K562 (cell line): ENCODE measurements at regions not wholly inside any gene's neighbourhood (a gene's known extent, or its start where the extent isn't known, plus 50 kb on each side); places are given as distances from the start of the nearest gene placed in this dataset.

ENCODE experiments used
- ATAC-seq: fragments of 200-7000 bp; cut with Tn5 transposase; 3 replicates; pipeline ENCODE4 v1.9.1; 2020; ENCODE audit warnings: moderate library complexity
- BruUV-seq: library from RNA; stranded (reverse); fragments of 400-500 nt; replicated peaks from 2 replicates; lab custom pipeline; 2021; lab: Mats Ljungman, UMichigan
- CTCF ChIA-PET: fragments of 300-600 bp; formaldehyde crosslinking; extraction: SDS; loops from one replicate; lab custom pipeline; 2021; ENCODE audit warnings: low intra/inter-chr PET ratio; lab: Yijun Ruan, JAX
- POLR2A ChIA-PET: fragments of 300-600, 350-650 bp; sonication (Branson Sonifier 250); formaldehyde crosslinking; extraction: SDS; loops from one replicate; lab custom pipeline; 2021; ENCODE audit warnings: antibody characterized with exemption, inconsistent platforms; lab: Yijun Ruan, JAX
- DNase-seq, 4 experiments: peaks; one replicate each; pipeline versions ENCODE4 v3.0.0 to v3.0.0-alpha.2; 2011 to 2018; ENCODE audit warnings: low spot score in 3 of 4, mixed read lengths in 3 of 4; ENCODE audit errors: extremely low read depth in 1 of 4
- FAIRE-seq: peaks from 2 replicates; lab custom pipeline; 2011; peaks lifted over from hg19 to GRCh38; lab: Jason Lieb, UNC
- H2AFZ ChIP-seq: 2 replicates; pipeline ENCODE4 v1.6.0; 2011; ENCODE audit warnings: low read depth, low read length, control low read depth, inconsistent platforms
- H3K27ac ChIP-seq: fragments of 200-600 bp; 3 replicates; pipeline ENCODE4 v1.8.0; 2011; ENCODE audit warnings: low read depth, mild to moderate bottlenecking, control low read depth, inconsistent platforms, low read length, moderate library complexity, mixed read lengths; ENCODE audit errors: extremely low read depth
- H3K27me3 ChIP-seq, 2 experiments: fragments of 300-600 bp in 1 of 2; 2 replicates in 1 of 2; 3 replicates in 1 of 2; pipeline versions ENCODE4 v1.6.0 to v1.8.0; 2011; ENCODE audit warnings: inconsistent platforms in 2 of 2, low read length in 2 of 2, mild to moderate bottlenecking in 1 of 2, mixed read lengths in 1 of 2, moderate library complexity in 1 of 2; ENCODE audit not compliant: control insufficient read depth in 2 of 2, insufficient read depth in 2 of 2
- H3K36me3 ChIP-seq: fragments of 300-600 bp; 3 replicates; pipeline ENCODE4 v1.8.0; 2011; ENCODE audit warnings: mild to moderate bottlenecking, low read length, inconsistent platforms; ENCODE audit not compliant: control insufficient read depth, insufficient read depth
- H3K4me1 ChIP-seq, 2 experiments: fragments of 200-600 bp in 1 of 2; replicated peaks in 1 of 2; 2 replicates in 1 of 2; 3 replicates in 1 of 2; pipeline versions ENCODE4 v1.5.1 to v1.8.0; 2011; ENCODE audit warnings: inconsistent platforms in 2 of 2, low read length in 2 of 2, mild to moderate bottlenecking in 1 of 2, mixed read lengths in 1 of 2, moderate library complexity in 1 of 2; ENCODE audit not compliant: control insufficient read depth in 2 of 2, insufficient read depth in 2 of 2
- H3K4me2 ChIP-seq: 2 replicates; pipeline ENCODE4 v1.6.1; 2011; ENCODE audit warnings: low read length, control low read depth, inconsistent platforms, mixed read lengths; ENCODE audit not compliant: insufficient read depth
- H3K4me3 ChIP-seq: fragments of 200-600 bp; sonication (generic), shearing (Covaris generic); 2 replicates; pipeline ENCODE4 v1.5.1; 2016; ENCODE audit warnings: control low read depth, inconsistent platforms
- H3K79me2 ChIP-seq: fragments of 200-600 bp; 3 replicates; pipeline ENCODE4 v1.8.0; 2011; ENCODE audit warnings: low read length, inconsistent platforms; ENCODE audit not compliant: control insufficient read depth, insufficient read depth
- H3K9ac ChIP-seq, 2 experiments: 2 replicates each; pipeline versions ENCODE4 v1.6.0 to v1.6.1; 2011; ENCODE audit warnings: low read depth in 2 of 2, low read length in 2 of 2, control low read depth in 1 of 2, inconsistent platforms in 1 of 2, mild to moderate bottlenecking in 1 of 2, mixed read lengths in 1 of 2; ENCODE audit not compliant: insufficient read depth in 1 of 2
- H3K9me1 ChIP-seq: one replicate; pipeline ENCODE4 v1.6.0; 2011; ENCODE audit warnings: inconsistent platforms, mild to moderate bottlenecking, low read length, moderate library complexity; ENCODE audit not compliant: control insufficient read depth, insufficient read depth
- H3K9me3 ChIP-seq: replicated peaks from 2 replicates; pipeline ENCODE4 v1.5.1; 2011; ENCODE audit warnings: low read depth, low read length, inconsistent platforms; ENCODE audit not compliant: control insufficient read depth, insufficient read depth
- H4K20me1 ChIP-seq: replicated peaks from 2 replicates; pipeline ENCODE4 v1.6.1; 2011; ENCODE audit warnings: low read length, inconsistent platforms, mixed read lengths; ENCODE audit not compliant: control insufficient read depth, insufficient read depth
- AFF4 ChIP-seq: sonication (generic); formaldehyde crosslinking; IDR thresholded peaks from 2 replicates; pipeline ENCODE4 v1.8.0; 2023; ENCODE audit warnings: mild to moderate bottlenecking, missing genetic modification reagents
- ARID3B ChIP-seq: fragments of 250-450 bp; sonication (Bioruptor Pico); IDR thresholded peaks from 2 replicates; pipeline ENCODE4 v1.4.0; 2020; ENCODE audit warnings: borderline replicate concordance
- ASH1L ChIP-seq: fragments of 450-650 bp; IDR thresholded peaks from 2 replicates; pipeline ENCODE4 v1.6.1; 2018; ENCODE audit warnings: borderline replicate concordance, mild to moderate bottlenecking, low read depth; ENCODE audit not compliant: partially characterized antibody
- CBX8 ChIP-seq: fragments of 200-600 bp; sonication (generic); IDR thresholded peaks from 2 replicates; pipeline ENCODE4 v1.6.1; 2012; ENCODE audit warnings: borderline replicate concordance, mixed run types, low read depth, mild to moderate bottlenecking, moderate library complexity, mixed read lengths, low read length, control low read depth, inconsistent platforms; ENCODE audit not compliant: poor library complexity, severe bottlenecking; ENCODE audit errors: extremely low read depth
- CHCHD3 ChIP-seq: fragments of 250-450 bp; sonication (Bioruptor Pico); IDR thresholded peaks from 2 replicates; pipeline ENCODE4 v2.1.2; 2022; ENCODE audit warnings: mild to moderate bottlenecking
- CREB1 ChIP-seq, 2 experiments: sonication (generic) in 1 of 2; formaldehyde crosslinking in 1 of 2; IDR thresholded peaks; 2 replicates each; pipeline versions ENCODE4 v1.6.1 to v1.8.0; 2012 to 2022; ENCODE audit warnings: inconsistent platforms in 1 of 2, mild to moderate bottlenecking in 1 of 2, missing genetic modification reagents in 1 of 2, moderate library complexity in 1 of 2
- GABPA ChIP-seq: fragments of 200-800 bp; sonication (Bioruptor generic); conservative IDR thresholded peaks from 2 replicates; pipeline ENCODE4 v1.6.1; 2016; ENCODE audit warnings: low read depth, missing genetic modification characterization, missing compliant biosample characterization
- HMG20A ChIP-seq: fragments of 450-650 bp; formaldehyde crosslinking; conservative IDR thresholded peaks from 2 replicates; pipeline ENCODE4 v1.4.0; 2020; ENCODE audit warnings: mild to moderate bottlenecking, mixed read lengths
- KDM2B ChIP-seq: fragments of 250-450 bp; sonication (Bioruptor Pico); IDR thresholded peaks from 2 replicates; pipeline ENCODE4 v1.8.0; 2021; ENCODE audit warnings: mild to moderate bottlenecking, moderate library complexity
- MNT ChIP-seq, 2 experiments: fragments of 450-650 bp; conservative IDR thresholded peaks; 2 replicates each; pipeline ENCODE4 v1.6.1; 2017; ENCODE audit warnings: mild to moderate bottlenecking in 2 of 2, moderate library complexity in 2 of 2
- TAF15 ChIP-seq: fragments of 200-400 bp; formaldehyde crosslinking; IDR thresholded peaks from 2 replicates; pipeline ENCODE4 v1.6.1; 2017; ENCODE audit warnings: mild to moderate bottlenecking, low read depth, low read length, moderate library complexity
- ZNF41 ChIP-seq: fragments of 250-450 bp; sonication (Bioruptor Pico); conservative IDR thresholded peaks from 2 replicates; pipeline ENCODE4 v1.4.0; 2020; ENCODE audit warnings: mild to moderate bottlenecking
- WGBS: fragments of 100-300 bp; shearing (Covaris generic); methylation state at CpG from one replicate; pipeline ENCODE4 v1.1.6; 2016; ENCODE audit warnings: low coverage, mixed read lengths; ENCODE audit not compliant: insufficient coverage; ENCODE audit errors: missing lambda C conversion rate; 5-methylcytosine and 5-hydroxymethylcytosine counted together
- in situ Hi-C: fragments of 300-500 bp; cut with MboI; formaldehyde crosslinking; loops from 4 replicates; pipeline ENCODE4 v1.15.0; 2018; ENCODE audit warnings: inconsistent platforms, mixed read lengths
- intact Hi-C: fragments of 100-400 bp; cut with micrococcal nuclease; formaldehyde crosslinking; loops from 2 replicates; pipeline ENCODE4 v1.14.2; 2022

- no peak overlapping the region for H3K27ac ChIP-seq
- no peaks in the 10 kb centered on the region for H3K4me1 ChIP-seq
- ATAC-seq: peak; percentile 78
- WGBS: 3% methylated on average over 19 of the region's 19 CpGs
- no TSS peak for BruUV-seq
- H3K9me3 ChIP-seq: 0 out of 2 replicates have a peak, but pooled peaks cover 2% of the 10 kb centered on the region
- H3K79me2 ChIP-seq: no peaks in the 10 kb centered on the region
- DNase-seq: peak in 2 of 4 experiments; percentile 13 to 14
- in situ Hi-C loops: no loop called here
- no peaks in the 10 kb centered on the region for H4K20me1 ChIP-seq
- no peaks in the 10 kb centered on the region for H3K36me3 ChIP-seq
- no peak overlapping the region for H3K4me3 ChIP-seq
- POLR2A ChIA-PET: no interaction called here
- H3K9ac ChIP-seq: no peak overlapping the region; a peak in 1 of 4 replicates
- CTCF ChIA-PET: no interaction called here
- H2AFZ ChIP-seq: peak overlapping the region; percentile 74
- H3K27me3 ChIP-seq: no peaks in the 10 kb centered on the region
- intact Hi-C loops: no loop called here
- no peaks in the 10 kb centered on the region for H3K9me1 ChIP-seq
- FAIRE-seq: no peak
- H3K4me2 ChIP-seq: peak overlapping the region; percentile 38
- no peak for TF ChIP-seq HMG20A (CRISPR knock-in tag)
- no peak for TF ChIP-seq CBX8
- TF ChIP-seq CHCHD3 (CRISPR knock-in tag): no peak
- TF ChIP-seq GABPA (tag): no peak
- no peak for TF ChIP-seq TAF15
- TF ChIP-seq ARID3B (CRISPR knock-in tag): no peak
- TF ChIP-seq CREB1 (IDR thresholded peaks at IDR 0.05): no peak
- TF ChIP-seq CREB1 (CRISPR knock-in tag; IDR thresholded peaks at IDR 0.05): no peak
- no peak for TF ChIP-seq AFF4 (CRISPR knock-in tag)
- TF ChIP-seq ZNF41 (CRISPR knock-in tag): no peak
- no peak for TF ChIP-seq MNT (conservative IDR thresholded peaks at IDR 0.05)
- no peak for TF ChIP-seq KDM2B (CRISPR knock-in tag)
- TF ChIP-seq ASH1L: no peak
Observed at GRCh38 chr2:180555391-180555965, 424.9 kb upstream of the UBE2E3 start.
